Spleen (tissue), 7 donors: ENCODE measurements at regions not wholly inside any gene's neighbourhood (a gene's known extent, or its start where the extent isn't known, plus 50 kb on each side); places are given as distances from the start of the nearest gene placed in this dataset.
"Not testable (repeated sequence)": the region's sequence is repeated elsewhere in the genome, so short reads cannot be mapped to it uniquely, and the experiment has no call there.

Experiments used
- POLR2A ChIP-seq, 3 donors: fragments of 450-650 bp; IDR thresholded peaks; one replicate each; pipeline ENCODE4 v1.5.1; 2017; ENCODE audit warnings: antibody characterized with exemption in 3 of 3, mild to moderate bottlenecking in 1 of 3
- TF ChIP-seq, protein P1 (sequence below), 11 experiments: fragments of 200-600 bp in 7 of 11; fragments of 450-650 bp in 4 of 11; sonication (generic) in 4 of 11; IDR thresholded peaks in 8 of 11; conservative IDR thresholded peaks in 3 of 11; 1 replicate in 7 of 11; 2 replicates in 4 of 11; pipeline versions ENCODE4 v1.4.0 to v1.8.0; 2016 to 2021; ENCODE audit warnings: antibody characterized with exemption in 11 of 11, inconsistent platforms in 4 of 11, mild to moderate bottlenecking in 1 of 11
- donor health status: DM: no; HTN: no; CAD: no; lungs with moderate emphysema.
- donor health status: DM: no; HTN: no; CAD: no.
- donor health status: DM: no; HTN: no; CAD: no.

DNA sequence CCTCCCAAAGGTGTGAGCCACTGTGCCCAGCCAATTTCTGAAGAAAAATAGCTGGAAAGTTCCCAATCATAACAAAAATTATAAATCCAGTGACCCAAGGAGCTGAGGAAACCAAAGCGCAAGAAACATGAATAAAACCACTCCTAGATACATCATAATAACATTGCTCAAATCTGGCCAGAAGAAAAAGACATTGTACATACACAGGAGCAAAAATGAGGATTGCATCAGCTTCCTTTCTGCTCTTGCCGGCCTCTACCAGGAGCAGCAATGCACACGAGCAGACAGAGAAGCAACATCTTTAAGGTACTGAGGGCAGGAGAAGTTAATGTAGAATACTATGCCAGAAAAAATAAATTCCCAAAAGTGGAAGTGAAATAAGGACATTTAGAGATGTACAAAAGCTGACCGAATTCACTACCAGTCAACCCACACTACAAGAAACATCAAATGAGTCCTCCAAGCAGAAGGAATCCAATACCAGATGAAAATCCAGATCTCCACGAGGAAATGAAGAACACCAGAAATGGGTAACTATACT, 127.0 kb upstream of the NBPF11 start:
- TF ChIP-seq, protein P1, sequence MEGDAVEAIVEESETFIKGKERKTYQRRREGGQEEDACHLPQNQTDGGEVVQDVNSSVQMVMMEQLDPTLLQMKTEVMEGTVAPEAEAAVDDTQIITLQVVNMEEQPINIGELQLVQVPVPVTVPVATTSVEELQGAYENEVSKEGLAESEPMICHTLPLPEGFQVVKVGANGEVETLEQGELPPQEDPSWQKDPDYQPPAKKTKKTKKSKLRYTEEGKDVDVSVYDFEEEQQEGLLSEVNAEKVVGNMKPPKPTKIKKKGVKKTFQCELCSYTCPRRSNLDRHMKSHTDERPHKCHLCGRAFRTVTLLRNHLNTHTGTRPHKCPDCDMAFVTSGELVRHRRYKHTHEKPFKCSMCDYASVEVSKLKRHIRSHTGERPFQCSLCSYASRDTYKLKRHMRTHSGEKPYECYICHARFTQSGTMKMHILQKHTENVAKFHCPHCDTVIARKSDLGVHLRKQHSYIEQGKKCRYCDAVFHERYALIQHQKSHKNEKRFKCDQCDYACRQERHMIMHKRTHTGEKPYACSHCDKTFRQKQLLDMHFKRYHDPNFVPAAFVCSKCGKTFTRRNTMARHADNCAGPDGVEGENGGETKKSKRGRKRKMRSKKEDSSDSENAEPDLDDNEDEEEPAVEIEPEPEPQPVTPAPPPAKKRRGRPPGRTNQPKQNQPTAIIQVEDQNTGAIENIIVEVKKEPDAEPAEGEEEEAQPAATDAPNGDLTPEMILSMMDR (IDR thresholded peaks at IDR 0.05 in 8 of 11, conservative IDR thresholded peaks at IDR 0.05 in 3 of 11): not testable (repeated sequence)
- not testable (repeated sequence) for TF ChIP-seq POLR2A (IDR thresholded peaks at IDR 0.05)
